HepG2 (cell line): ENCODE measurements at regions not wholly inside any gene's neighbourhood (a gene's known extent, or its start where the extent isn't known, plus 50 kb on each side); places are given as distances from the start of the nearest gene placed in this dataset.

ENCODE experiments used
- EEA1 ChIP-seq: sonication (generic); formaldehyde crosslinking; IDR thresholded peaks from 2 replicates; pipeline ENCODE4 v1.5.1; 2020; ENCODE audit warnings: mild to moderate bottlenecking, missing genetic modification reagents, borderline replicate concordance
- HDAC1 ChIP-seq: sonication (generic); formaldehyde crosslinking; IDR thresholded peaks from 2 replicates; pipeline ENCODE4 v1.5.1; 2020; ENCODE audit warnings: mild to moderate bottlenecking, missing genetic modification reagents
- HDAC2 ChIP-seq: sonication (generic); formaldehyde crosslinking; IDR thresholded peaks from 2 replicates; pipeline ENCODE4 v1.4.0; 2020; ENCODE audit warnings: missing genetic modification reagents
- MTF2 ChIP-seq: sonication (generic); formaldehyde crosslinking; IDR thresholded peaks from 2 replicates; pipeline ENCODE4 v1.5.0; 2020; ENCODE audit warnings: missing genetic modification reagents, borderline replicate concordance
- RAD51 ChIP-seq: fragments of 450-650 bp; IDR thresholded peaks from 2 replicates; pipeline ENCODE4 v1.6.1; 2016; ENCODE audit warnings: borderline replicate concordance
- RFXAP ChIP-seq: sonication (generic); formaldehyde crosslinking; IDR thresholded peaks from 2 replicates; pipeline ENCODE4 v1.4.0; 2020; ENCODE audit warnings: missing genetic modification reagents, borderline replicate concordance
- SETDB1 ChIP-seq: sonication (generic); formaldehyde crosslinking; IDR thresholded peaks from 2 replicates; pipeline ENCODE4 v1.5.1; 2020; ENCODE audit warnings: missing genetic modification reagents, mild to moderate bottlenecking, borderline replicate concordance
- SIX4 ChIP-seq: sonication (generic); formaldehyde crosslinking; IDR thresholded peaks from 2 replicates; pipeline ENCODE4 v1.4.0; 2020; ENCODE audit warnings: missing genetic modification reagents
- SMAD1 ChIP-seq: sonication (generic); formaldehyde crosslinking; IDR thresholded peaks from 2 replicates; pipeline ENCODE4 v1.4.0; 2020; ENCODE audit warnings: missing genetic modification reagents, low read depth, mild to moderate bottlenecking, borderline replicate concordance
- ZFX ChIP-seq: sonication (generic); formaldehyde crosslinking; IDR thresholded peaks from 2 replicates; pipeline ENCODE4 v1.4.0; 2020; ENCODE audit warnings: mild to moderate bottlenecking, low read depth, missing genetic modification reagents, moderate library complexity
- ZNF256 ChIP-seq: sonication (generic); formaldehyde crosslinking; conservative IDR thresholded peaks from 2 replicates; pipeline ENCODE4 v1.4.0; 2020; ENCODE audit warnings: missing genetic modification reagents
- ZNF263 ChIP-seq: sonication (generic); formaldehyde crosslinking; IDR thresholded peaks from 2 replicates; pipeline ENCODE4 v1.4.0; 2020; ENCODE audit warnings: missing genetic modification reagents
- ZNF331 ChIP-seq: sonication (generic); formaldehyde crosslinking; IDR thresholded peaks from 2 replicates; pipeline ENCODE4 v1.4.0; 2020; ENCODE audit warnings: missing genetic modification reagents
- ZNF383 ChIP-seq: sonication (generic); formaldehyde crosslinking; IDR thresholded peaks from 2 replicates; pipeline ENCODE4 v1.4.0; 2020; ENCODE audit warnings: missing genetic modification reagents, mild to moderate bottlenecking, borderline replicate concordance
- ZNF577 ChIP-seq: sonication (generic); formaldehyde crosslinking; IDR thresholded peaks from 2 replicates; pipeline ENCODE4 v1.4.0; 2020; ENCODE audit warnings: mild to moderate bottlenecking, low read depth, missing genetic modification reagents, borderline replicate concordance
- ZNF629 ChIP-seq: sonication (generic); formaldehyde crosslinking; conservative IDR thresholded peaks from 2 replicates; pipeline ENCODE4 v1.5.0; 2020; ENCODE audit warnings: missing genetic modification reagents
- TF ChIP-seq, protein P1 (sequence below): sonication (generic); formaldehyde crosslinking; IDR thresholded peaks from 2 replicates; pipeline ENCODE4 v1.4.0; 2020; ENCODE audit warnings: low read depth, mild to moderate bottlenecking, missing genetic modification reagents
- TF ChIP-seq, protein P2 (sequence below): fragments of 450-650 bp; IDR thresholded peaks from 2 replicates; pipeline ENCODE4 v1.6.1; 2017
- TF ChIP-seq, protein P3 (sequence below): sonication (generic); formaldehyde crosslinking; IDR thresholded peaks from 2 replicates; pipeline ENCODE4 v1.5.0; 2020; ENCODE audit warnings: mild to moderate bottlenecking, missing genetic modification reagents, borderline replicate concordance
- TF ChIP-seq, protein P4 (sequence below): sonication (generic); formaldehyde crosslinking; IDR thresholded peaks from 2 replicates; pipeline ENCODE4 v1.5.1; 2020; ENCODE audit warnings: missing genetic modification reagents, mild to moderate bottlenecking, borderline replicate concordance

DNA sequence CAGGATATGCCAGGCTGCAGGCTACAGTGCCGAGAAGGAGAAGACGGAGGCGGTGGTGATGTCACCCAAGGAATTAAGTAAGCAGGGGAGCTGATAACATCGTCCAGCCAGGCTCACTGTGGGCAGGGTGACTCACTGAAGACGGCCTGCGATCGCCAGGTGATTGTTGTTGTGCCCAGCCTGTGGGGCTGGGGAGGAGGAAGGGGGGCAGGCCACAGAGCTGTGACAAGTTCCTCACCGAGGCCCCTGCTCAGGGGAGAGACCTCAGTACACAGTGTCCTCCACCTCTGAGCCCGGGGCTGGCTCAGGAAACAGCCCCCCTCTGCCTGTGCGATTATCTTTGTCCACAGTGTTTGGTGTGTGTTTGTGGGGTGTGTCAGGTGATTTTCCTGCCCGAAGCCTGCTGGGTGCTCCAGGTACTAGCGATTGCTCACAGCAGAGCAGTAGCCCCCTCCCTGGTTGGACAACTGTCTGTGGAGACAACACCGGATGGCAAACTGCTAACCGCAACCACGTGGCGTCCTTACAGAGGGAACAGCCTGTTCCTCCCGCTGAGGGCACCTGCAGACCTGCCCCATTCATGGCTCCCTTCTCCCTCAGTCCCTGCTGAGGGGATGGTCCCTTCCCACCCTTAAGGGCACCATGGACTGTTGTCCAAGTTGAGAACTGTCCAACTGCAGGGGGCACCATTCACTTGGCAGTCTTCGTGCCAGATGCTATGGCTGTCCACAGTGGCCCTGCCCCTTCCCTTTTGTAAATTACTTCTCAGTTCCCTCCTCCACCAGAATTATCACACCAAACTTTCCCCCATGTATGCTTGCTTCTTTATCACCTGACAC lies 95.1 kb downstream of the ZFP36L2 start (continued):
- TF ChIP-seq, protein P1, sequence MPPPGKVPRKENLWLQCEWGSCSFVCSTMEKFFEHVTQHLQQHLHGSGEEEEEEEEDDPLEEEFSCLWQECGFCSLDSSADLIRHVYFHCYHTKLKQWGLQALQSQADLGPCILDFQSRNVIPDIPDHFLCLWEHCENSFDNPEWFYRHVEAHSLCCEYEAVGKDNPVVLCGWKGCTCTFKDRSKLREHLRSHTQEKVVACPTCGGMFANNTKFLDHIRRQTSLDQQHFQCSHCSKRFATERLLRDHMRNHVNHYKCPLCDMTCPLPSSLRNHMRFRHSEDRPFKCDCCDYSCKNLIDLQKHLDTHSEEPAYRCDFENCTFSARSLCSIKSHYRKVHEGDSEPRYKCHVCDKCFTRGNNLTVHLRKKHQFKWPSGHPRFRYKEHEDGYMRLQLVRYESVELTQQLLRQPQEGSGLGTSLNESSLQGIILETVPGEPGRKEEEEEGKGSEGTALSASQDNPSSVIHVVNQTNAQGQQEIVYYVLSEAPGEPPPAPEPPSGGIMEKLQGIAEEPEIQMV (CRISPR knock-in tag), result peak; percentile 32; the same call in 1 of the 2 replicates
- TF ChIP-seq, protein P2, sequence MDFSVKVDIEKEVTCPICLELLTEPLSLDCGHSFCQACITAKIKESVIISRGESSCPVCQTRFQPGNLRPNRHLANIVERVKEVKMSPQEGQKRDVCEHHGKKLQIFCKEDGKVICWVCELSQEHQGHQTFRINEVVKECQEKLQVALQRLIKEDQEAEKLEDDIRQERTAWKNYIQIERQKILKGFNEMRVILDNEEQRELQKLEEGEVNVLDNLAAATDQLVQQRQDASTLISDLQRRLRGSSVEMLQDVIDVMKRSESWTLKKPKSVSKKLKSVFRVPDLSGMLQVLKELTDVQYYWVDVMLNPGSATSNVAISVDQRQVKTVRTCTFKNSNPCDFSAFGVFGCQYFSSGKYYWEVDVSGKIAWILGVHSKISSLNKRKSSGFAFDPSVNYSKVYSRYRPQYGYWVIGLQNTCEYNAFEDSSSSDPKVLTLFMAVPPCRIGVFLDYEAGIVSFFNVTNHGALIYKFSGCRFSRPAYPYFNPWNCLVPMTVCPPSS, result no peak
- TF ChIP-seq SETDB1 (CRISPR knock-in tag), result no peak
- TF ChIP-seq ZNF263 (CRISPR knock-in tag), result peak; percentile 77
- TF ChIP-seq ZNF331 (CRISPR knock-in tag), result no peak; the same call in 1 of the 2 replicates
- 0 out of 2 replicates have a peak, but pooled peaks have one; percentile 18 for TF ChIP-seq ZNF256
- no peak for TF ChIP-seq EEA1
- TF ChIP-seq, protein P3, sequence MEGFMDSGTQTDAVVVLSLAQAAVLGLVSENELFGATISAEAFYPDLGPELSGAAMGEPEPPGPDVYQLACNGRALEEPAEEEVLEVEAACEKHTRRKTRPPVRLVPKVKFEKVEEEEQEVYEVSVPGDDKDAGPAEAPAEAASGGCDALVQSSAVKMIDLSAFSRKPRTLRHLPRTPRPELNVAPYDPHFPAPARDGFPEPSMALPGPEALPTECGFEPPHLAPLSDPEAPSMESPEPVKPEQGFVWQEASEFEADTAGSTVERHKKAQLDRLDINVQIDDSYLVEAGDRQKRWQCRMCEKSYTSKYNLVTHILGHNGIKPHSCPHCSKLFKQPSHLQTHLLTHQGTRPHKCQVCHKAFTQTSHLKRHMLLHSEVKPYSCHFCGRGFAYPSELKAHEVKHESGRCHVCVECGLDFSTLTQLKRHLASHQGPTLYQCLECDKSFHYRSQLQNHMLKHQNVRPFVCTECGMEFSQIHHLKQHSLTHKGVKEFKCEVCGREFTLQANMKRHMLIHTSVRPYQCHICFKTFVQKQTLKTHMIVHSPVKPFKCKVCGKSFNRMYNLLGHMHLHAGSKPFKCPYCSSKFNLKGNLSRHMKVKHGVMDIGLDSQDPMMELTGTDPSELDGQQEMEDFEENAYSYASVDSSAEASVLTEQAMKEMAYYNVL (CRISPR knock-in tag), result peak; percentile 19; the same call in 1 of the 2 replicates
- no peak for TF ChIP-seq ZNF577 (CRISPR knock-in tag)
- peak; percentile 65; the same call in 1 of the 2 replicates for TF ChIP-seq RFXAP (CRISPR knock-in tag)
- no peak; the same call in 1 of the 2 replicates for TF ChIP-seq HDAC2 (CRISPR knock-in tag)
- TF ChIP-seq SMAD1, result 0 out of 2 replicates have a peak, but pooled peaks have one; percentile 35
- TF ChIP-seq RAD51, result no peak
- peak; percentile 16; the same call in 1 of the 2 replicates for TF ChIP-seq SIX4 (CRISPR knock-in tag)
- TF ChIP-seq ZNF629 (CRISPR knock-in tag), result no peak
- TF ChIP-seq MTF2, result no peak
- TF ChIP-seq, protein P4, sequence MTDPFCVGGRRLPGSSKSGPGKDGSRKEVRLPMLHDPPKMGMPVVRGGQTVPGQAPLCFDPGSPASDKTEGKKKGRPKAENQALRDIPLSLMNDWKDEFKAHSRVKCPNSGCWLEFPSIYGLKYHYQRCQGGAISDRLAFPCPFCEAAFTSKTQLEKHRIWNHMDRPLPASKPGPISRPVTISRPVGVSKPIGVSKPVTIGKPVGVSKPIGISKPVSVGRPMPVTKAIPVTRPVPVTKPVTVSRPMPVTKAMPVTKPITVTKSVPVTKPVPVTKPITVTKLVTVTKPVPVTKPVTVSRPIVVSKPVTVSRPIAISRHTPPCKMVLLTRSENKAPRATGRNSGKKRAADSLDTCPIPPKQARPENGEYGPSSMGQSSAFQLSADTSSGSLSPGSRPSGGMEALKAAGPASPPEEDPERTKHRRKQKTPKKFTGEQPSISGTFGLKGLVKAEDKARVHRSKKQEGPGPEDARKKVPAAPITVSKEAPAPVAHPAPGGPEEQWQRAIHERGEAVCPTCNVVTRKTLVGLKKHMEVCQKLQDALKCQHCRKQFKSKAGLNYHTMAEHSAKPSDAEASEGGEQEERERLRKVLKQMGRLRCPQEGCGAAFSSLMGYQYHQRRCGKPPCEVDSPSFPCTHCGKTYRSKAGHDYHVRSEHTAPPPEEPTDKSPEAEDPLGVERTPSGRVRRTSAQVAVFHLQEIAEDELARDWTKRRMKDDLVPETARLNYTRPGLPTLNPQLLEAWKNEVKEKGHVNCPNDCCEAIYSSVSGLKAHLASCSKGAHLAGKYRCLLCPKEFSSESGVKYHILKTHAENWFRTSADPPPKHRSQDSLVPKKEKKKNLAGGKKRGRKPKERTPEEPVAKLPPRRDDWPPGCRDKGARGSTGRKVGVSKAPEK (CRISPR knock-in tag), result no peak; the same call in 1 of the 2 replicates
- peak; percentile 58 for TF ChIP-seq ZFX (CRISPR knock-in tag)
- TF ChIP-seq HDAC1, result no peak
- no peak for TF ChIP-seq ZNF383 (CRISPR knock-in tag)
